ENCODE measurements at regions not wholly inside any gene's neighbourhood (a gene's known extent, or its start where the extent isn't known, plus 50 kb on each side); places are given as distances from the start of the nearest gene placed in this dataset.

GRCh38 chr14:45947830-45948229 is 694.8 kb upstream of the MIS18BP1 start:
- TF ChIP-seq, protein P1, sequence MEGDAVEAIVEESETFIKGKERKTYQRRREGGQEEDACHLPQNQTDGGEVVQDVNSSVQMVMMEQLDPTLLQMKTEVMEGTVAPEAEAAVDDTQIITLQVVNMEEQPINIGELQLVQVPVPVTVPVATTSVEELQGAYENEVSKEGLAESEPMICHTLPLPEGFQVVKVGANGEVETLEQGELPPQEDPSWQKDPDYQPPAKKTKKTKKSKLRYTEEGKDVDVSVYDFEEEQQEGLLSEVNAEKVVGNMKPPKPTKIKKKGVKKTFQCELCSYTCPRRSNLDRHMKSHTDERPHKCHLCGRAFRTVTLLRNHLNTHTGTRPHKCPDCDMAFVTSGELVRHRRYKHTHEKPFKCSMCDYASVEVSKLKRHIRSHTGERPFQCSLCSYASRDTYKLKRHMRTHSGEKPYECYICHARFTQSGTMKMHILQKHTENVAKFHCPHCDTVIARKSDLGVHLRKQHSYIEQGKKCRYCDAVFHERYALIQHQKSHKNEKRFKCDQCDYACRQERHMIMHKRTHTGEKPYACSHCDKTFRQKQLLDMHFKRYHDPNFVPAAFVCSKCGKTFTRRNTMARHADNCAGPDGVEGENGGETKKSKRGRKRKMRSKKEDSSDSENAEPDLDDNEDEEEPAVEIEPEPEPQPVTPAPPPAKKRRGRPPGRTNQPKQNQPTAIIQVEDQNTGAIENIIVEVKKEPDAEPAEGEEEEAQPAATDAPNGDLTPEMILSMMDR (IDR thresholded peaks at IDR 0.05; ENCODE audit: poor library complexity): no peak
- no peak for TF ChIP-seq EZH2 (IDR thresholded peaks at IDR 0.05; ENCODE audit: borderline replicate concordance)
